GM18505 (cell line): ENCODE measurements at regions not wholly inside any gene's neighbourhood (a gene's known extent, or its start where the extent isn't known, plus 50 kb on each side); places are given as distances from the start of the nearest gene placed in this dataset.
"Not testable (repeated sequence)": the region's sequence is repeated elsewhere in the genome, so short reads cannot be mapped to it uniquely, and the experiment has no call there.

ENCODE experiments used
- ATAC-seq: cut with Tn5 transposase; IDR thresholded peaks from one replicate; pipeline ENCODE4 v1.9.1; 2021; ENCODE audit not compliant: unreplicated experiment
- POLR2A ChIP-seq: IDR thresholded peaks from 4 replicates; pipeline ENCODE4 v1.6.1; 2011; ENCODE audit warnings: borderline replicate concordance; ENCODE audit not compliant: insufficient read depth, insufficient read length; ENCODE audit errors: extremely low read depth

DNA sequence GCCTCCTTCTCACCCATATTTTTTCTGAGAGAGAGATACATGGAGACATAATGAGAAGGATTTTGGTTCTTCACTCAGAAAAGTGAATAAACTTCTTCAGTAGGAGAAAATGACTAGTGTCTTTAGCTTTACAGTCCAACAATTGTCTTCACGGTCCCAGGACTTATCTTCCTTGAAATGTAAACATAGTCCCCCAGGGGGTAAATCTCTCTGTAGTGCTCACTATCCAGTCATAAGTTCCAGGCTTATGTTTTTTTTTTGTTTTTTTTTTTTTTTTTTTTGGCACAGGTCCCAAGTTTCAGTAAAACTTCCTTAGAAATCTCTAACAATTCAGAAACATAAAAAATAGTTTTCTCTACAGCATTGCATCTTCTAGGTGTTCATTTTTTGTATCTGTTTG is 890.2 kb upstream of the B3GALT2 start:
- ATAC-seq: no peak

DNA sequence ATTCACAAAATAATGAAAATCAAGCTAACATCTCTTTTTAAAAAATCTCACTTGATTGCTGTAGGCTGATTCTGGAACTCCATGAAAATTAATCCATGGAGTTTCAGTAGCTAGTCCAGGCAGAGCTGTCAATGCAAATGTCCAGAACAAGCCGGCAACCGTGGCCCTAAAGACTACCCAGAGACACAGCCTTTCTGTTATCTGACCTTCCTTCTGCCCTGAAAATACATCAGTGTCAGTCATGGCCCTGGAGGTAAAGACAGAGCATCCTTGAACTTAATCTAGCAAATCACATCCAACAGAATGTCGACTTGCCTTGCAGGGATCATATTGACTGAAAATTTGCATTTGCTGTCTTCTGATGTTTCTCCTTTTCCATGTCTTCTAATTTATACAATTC is 887.4 kb upstream of the B3GALT2 start:
- TF ChIP-seq POLR2A: no peak
- ATAC-seq: no peak

More for the DNA sequence above, 890.2 kb upstream of the B3GALT2 start:
- TF ChIP-seq POLR2A: no peak

DNA sequence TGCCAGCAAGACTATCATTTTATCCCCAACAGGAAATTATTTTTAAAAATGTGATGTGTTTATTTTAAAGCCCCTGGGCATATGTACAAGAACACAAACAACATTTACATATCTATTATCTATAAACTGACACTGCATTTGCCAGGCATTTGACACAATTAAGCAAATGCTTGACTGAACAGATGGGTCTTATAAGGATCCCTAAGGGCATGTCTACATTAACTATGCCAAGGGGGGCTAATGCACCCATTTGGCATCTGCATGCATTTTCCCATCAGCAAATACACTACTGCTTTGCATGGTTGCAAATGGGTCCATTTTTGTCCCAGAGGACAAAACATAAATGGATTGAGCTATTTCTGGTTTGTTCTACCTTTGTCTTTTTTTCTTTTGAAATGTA is 884.8 kb upstream of the B3GALT2 start:
- TF ChIP-seq POLR2A: no peak
- no peak for ATAC-seq

DNA sequence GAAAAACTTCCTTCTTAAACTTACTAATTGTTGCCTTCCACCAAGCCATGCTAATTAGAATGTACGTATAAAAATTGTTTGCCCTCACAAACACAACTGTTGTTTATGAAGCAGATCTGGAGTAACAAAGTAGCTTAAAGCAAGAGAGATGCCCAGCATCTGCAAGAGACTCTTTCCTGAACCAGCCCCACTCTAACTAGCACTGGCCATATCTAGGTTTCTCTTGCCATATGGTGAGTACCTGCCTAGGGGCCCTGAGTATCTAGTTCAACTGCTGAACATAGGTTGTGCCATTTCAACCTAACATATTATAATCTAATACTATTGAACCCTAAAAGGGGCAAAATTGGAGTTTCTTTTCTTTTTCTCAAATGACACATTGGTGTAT is 883.4 kb upstream of the B3GALT2 start:
- ATAC-seq: no peak
- no peak for TF ChIP-seq POLR2A

DNA sequence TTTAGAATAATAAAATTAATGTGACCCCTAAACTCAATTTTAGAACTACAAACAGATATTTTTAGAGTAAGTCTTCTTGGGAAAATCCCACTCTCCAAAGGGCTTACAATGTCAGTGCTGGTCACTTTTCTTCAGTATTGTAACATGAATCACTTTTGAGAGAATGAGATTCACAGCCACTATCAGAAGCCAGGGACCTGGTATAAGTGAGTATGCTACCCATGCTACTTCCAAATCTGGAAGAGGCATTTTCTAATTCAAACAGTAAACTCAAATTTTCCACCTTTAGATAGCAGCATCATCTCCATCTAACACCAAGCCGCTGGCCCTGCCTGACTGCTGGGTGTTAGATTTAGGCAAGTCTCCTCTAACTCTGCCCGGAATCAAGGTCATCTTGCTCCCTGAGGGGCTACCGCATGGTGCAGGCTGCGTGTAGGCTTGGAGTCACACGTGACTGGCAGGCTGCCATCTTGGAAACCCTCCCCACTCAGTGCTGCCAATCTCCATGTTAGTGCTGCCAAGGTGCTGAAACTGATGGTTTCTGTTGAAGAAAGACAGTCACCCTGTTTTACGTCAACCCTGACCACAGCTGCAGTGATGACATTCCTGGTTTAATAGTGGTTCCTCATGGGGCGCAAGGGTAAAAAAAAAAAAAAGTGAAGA is 882.9 kb upstream of the B3GALT2 start:
- no peak for TF ChIP-seq POLR2A
- ATAC-seq: no peak

DNA sequence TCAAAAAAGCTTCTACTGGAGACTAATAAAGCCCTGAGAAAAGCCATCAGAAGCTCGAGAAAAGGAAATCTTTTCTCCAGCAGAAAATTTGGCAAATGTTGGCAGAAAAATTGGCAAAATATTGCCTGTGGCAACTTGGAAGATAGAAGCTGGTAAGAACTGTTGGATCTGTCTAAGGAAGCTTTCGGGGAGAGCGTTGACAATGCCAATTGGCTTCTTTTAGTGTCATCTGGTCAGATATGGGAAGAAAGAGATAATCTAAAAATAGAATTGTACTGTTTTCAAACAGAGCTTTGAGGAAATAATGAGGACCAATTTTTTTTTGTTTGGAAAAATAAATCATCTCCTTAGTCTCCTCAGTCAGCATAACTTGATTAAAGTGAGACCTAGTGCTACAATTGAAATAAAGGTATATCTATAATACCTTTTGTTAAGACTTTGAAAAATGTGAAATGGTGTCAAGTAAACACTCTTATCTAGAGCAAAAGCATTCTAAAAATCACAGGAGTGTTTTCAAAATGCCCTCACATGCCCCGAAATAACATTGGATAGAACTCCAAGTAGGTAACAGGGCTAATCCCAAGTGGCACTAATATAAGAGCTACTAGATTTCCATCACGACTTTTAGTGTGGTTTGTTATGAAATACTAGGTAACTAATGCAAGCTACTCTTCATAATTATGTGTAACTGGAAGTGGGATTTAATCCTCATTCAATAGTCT is 882.2 kb upstream of the B3GALT2 start:
- no peak for ATAC-seq
- TF ChIP-seq POLR2A: no peak

DNA sequence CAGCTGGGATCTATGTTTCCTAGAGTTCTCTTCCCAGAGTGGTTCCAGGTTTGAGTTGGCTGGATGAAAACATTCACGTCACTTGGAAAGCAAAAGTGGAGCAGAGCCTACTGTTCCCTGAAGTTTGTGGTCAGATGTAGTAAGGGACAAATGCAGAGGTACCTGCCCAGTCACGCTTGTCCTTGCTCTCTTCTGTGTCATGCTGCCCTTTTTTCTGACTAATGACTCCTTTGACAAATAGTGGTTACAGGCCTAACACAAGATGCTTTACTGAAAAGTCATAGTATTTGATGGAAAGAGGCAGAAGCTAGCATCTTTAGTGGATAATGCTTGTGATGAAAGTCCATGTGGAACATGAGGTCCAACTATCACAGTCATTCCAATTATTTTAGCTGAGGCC is 881.4 kb upstream of the B3GALT2 start:
- no peak for TF ChIP-seq POLR2A
- ATAC-seq: no peak

DNA sequence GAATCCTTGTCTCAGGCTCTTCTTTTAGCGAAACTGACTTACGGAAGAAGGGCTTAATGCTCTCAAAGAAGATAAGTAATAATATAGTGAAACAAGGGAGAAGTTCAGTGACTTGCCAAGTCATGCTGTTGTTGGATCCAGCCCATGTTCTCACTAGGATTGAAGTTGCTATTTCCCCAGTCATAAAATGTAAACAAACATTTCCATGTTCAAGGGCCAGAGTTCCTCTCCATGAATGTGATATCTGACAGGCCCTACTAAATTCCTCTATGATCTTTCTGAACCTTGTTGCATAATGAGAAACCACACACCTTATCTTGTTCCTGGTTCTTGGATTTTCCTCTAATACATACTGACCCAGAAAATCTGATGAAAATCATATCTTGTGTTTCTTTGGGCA is 876.5 kb upstream of the B3GALT2 start:
- no peak for TF ChIP-seq POLR2A

DNA sequence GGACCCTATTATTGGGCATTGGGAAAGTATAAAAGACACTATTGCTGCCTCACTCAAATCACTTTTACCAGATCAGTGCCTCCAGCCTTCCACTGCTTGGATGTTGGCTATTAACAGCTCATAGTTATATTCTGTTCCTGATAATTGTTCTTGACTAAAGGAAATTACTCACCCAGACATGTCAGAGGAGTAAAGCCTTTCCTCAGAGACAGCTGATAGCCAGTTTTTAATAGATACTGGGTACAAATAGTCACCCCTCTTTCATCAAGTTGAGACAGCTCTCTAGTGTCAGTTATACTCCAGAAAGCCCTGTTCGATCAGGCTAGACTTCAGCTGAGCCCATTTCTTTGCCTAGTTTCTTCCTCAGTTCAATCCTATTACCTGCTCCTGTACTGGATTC is 876.1 kb upstream of the B3GALT2 start:
- no peak for ATAC-seq
- no peak for TF ChIP-seq POLR2A

More for the DNA sequence above, 876.5 kb upstream of the B3GALT2 start:
- no peak for ATAC-seq

DNA sequence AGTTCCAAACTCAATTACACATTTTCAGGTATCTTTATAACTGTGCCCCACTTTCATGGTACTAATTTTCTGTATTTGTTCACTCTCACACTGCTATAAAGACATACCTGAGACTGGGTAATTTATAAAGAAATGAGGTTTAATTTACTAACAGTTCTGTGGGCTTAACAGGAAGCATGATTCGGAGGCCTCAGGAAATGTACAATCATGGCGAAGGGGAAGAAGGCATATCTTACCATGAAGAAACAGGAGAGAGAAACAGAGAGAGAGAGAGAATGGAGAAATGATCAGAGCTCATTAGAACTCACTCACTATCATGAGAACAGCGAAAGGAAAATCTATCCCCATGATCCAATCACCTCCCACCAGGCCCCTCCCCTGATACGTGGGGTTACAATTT is 874.1 kb upstream of the B3GALT2 start:
- TF ChIP-seq POLR2A: no peak
- ATAC-seq: no peak

DNA sequence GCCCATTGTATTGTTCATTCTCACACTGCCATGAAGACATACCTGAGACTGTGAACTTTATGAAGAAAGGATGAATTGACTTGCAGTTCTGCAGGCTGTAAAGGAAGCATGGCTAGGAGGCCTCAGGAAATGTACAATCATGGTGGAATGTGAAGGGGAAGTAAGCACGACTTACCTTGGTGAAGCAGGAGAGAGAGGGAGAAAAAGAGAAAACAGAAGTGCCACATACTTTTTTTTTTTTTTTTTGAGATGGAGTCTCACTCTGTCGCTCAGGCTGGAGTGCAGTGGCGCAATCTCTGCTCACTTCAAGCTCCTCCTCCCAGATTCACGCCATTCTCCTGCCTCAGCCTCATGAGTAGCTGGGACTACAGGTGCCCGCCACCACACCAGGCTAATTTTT is 871.9 kb upstream of the B3GALT2 start:
- not testable (repeated sequence) for ATAC-seq

DNA sequence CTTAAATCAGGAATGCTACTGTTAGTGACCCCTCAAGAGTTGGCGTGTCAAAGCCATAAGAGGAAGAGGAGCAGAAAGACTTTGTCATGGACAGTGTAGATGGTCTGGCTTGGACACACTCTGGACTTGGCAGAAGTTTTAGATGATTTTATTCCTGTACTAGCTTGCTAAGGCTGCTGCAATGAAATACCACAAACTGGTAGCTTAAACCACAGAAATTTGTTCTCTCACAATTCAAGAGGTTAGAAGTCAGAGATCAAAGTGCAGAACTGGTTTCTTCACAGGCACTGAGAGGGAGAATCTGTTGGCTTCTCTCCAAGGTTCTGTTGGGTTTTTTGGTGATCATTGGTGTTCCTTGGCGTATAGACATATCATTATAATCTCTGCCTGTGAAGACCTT is 869.8 kb upstream of the B3GALT2 start:
- no peak for TF ChIP-seq POLR2A
- no peak for ATAC-seq

DNA sequence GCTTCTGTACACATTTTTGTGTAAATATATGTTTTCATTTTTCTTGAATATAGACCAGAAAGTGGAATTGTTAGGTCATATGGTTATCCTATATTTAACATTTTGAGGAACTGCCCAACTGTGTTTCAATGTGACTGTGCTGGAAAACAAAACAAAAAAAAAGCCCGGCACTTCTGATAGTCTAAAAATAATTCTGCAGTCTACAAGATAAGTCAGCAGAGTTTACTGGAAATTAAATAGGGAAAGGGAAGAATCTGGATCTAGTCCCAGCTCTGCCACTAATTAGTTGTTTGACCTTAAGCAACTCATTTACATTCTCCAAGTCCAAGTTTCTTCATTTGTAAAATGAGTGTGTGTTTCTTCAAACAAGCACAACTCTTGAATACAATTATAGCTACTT is 869.1 kb upstream of the B3GALT2 start:
- no peak for TF ChIP-seq POLR2A
- ATAC-seq: no peak

DNA sequence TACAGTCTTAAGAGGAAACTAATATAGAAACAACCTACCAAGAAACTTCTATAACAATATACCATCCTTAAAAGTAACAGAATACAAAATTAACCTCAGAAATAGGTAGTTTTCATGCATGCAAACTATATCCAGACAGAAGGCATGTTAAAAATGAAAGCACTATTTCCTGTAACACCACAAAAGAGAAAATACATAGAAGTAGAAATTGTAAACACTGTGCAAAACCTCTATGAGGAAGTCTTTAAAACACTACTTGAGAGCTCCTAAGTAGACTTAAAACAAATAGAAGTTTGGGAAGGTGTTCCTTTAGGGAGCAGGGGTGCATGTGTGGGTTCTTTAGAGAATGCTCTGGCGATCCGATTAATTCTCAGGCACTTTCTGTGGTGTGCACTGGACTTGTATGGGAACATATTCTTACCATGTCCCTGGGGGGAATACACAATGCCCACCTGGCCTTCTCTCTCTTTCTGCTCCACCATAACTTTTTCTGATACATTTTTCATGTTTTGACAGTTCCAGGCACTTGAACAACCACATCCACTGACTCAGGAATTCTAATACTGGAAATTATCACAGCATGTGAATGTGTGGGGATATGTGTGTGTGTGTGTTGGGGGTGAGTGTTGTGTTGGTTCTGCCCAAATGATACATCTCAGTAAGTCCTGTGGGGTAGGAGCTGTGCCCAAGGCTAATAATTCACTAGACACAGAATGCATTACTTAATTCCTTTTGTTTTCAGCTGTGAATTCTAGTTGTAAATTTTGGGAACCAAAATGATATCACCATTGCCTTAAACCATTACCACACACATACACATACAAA is 866.3 kb upstream of the B3GALT2 start:
- no peak for TF ChIP-seq POLR2A
- no peak for ATAC-seq
